ENCODE measurements at regions not wholly inside any gene's neighbourhood (a gene's known extent, or its start where the extent isn't known, plus 50 kb on each side); places are given as distances from the start of the nearest gene placed in this dataset.

GRCh38 chr5:159422910-159423309 is 92.6 kb upstream of the IL12B start:
- CTCF ChIA-PET, result no interaction called here
- Histone ChIP-seq H3K9ac (replicated peaks; ENCODE audit: extremely low read depth, insufficient read depth, low read length) (no peak overlapping the region), H3K9me3 (replicated peaks; ENCODE audit: control insufficient read depth, insufficient read depth, low read length) (peaks cover 2% of the 10 kb centered on the region), H3K4me3 (replicated peaks in 1 of 3; ENCODE audit: insufficient read depth in 1 of 3, low read depth in 1 of 3, low read length in 3 of 3) (no peak overlapping the region), H3K36me3 (ENCODE audit: control insufficient read depth in 2 of 2, extremely low read depth in 1 of 2, insufficient read depth in 2 of 2, low read length in 2 of 2) (no peaks in the 10 kb centered on the region), H3K9me1 (replicated peaks; ENCODE audit: control insufficient read depth, extremely low read depth, insufficient read depth, low read length) (no peaks in the 10 kb centered on the region), H4K20me1 (replicated peaks; ENCODE audit: control insufficient read depth, extremely low read depth, insufficient read depth, low read length) (no peaks in the 10 kb centered on the region), H2AFZ (ENCODE audit: low read depth, low read length) (no peak overlapping the region), H3K4me2 (ENCODE audit: insufficient read depth, low read length) (no peak overlapping the region), H3K27me3 (ENCODE audit: control insufficient read depth in 2 of 2, insufficient read depth in 2 of 2, low read length in 2 of 2) (no peaks in the 10 kb centered on the region), H3K79me2 (ENCODE audit: control insufficient read depth, insufficient read depth, low read length) (no peaks in the 10 kb centered on the region), H3K27ac (ENCODE audit: insufficient read depth, low read depth, low read length) (no peak overlapping the region), H3K4me1 (ENCODE audit: control insufficient read depth, extremely low read depth, insufficient read depth, low read length) (no peaks in the 10 kb centered on the region)
- no peak for FAIRE-seq
- POLR2A ChIA-PET, result no interaction called here
- TF ChIP-seq FOS (IDR thresholded peaks at IDR 0.05; ENCODE audit: borderline replicate concordance, insufficient read depth, low read length), result no peak
- TF ChIP-seq MAX (IDR thresholded peaks at IDR 0.05; ENCODE audit: insufficient read depth, insufficient read length), result no peak
- TF ChIP-seq GATA2 (IDR thresholded peaks at IDR 0.05; ENCODE audit: insufficient read depth, insufficient read length, low read depth, low read length), result no peak
- no peak for TF ChIP-seq JUN (IDR thresholded peaks at IDR 0.05; ENCODE audit: borderline replicate concordance, insufficient read depth, insufficient read length, low read depth)
- no peak for TF ChIP-seq MYC (IDR thresholded peaks at IDR 0.05; ENCODE audit: low read depth, low read length)
- dilution Hi-C loops (cut with MboI; ENCODE audit: extremely low pct_ligation_motif_present, low sequenced_read_pairs) (no loop called here), intact Hi-C loops (cut with micrococcal nuclease) (no loop called here)
- no TSS peak for BruUV-seq (replicated peaks)
- no peak for DNase-seq (ENCODE audit: low read depth, low spot score)

GRCh38 chr5:159424123-159424522 is 93.8 kb upstream of the IL12B start:
- no peak overlapping the region for H3K4me3 ChIP-seq (replicated peaks in 1 of 3; ENCODE audit: insufficient read depth in 1 of 3, low read depth in 1 of 3, low read length in 3 of 3)
- H3K9me3 ChIP-seq (replicated peaks; ENCODE audit: control insufficient read depth, insufficient read depth, low read length), result peaks cover 2% of the 10 kb centered on the region
- H3K4me2 ChIP-seq (ENCODE audit: insufficient read depth, low read length), result no peak overlapping the region
- ChIA-PET POLR2A (no interaction called here), CTCF (no interaction called here)
- H3K27ac ChIP-seq (ENCODE audit: insufficient read depth, low read depth, low read length), result no peak overlapping the region
- H4K20me1 ChIP-seq (replicated peaks; ENCODE audit: control insufficient read depth, extremely low read depth, insufficient read depth, low read length), result no peaks in the 10 kb centered on the region
- no peak overlapping the region for H2AFZ ChIP-seq (ENCODE audit: low read depth, low read length)
- DNase-seq (ENCODE audit: low read depth, low spot score), result no peak
- TF ChIP-seq POLR2AphosphoS5 (IDR thresholded peaks at IDR 0.05; ENCODE audit: insufficient read depth, low read depth, low read length) (no peak), GATA2 (IDR thresholded peaks at IDR 0.05; ENCODE audit: insufficient read depth, insufficient read length, low read depth, low read length) (no peak), POLR2A (IDR thresholded peaks at IDR 0.05; ENCODE audit: low read depth, low read length) (no peak), CTCF (IDR thresholded peaks at IDR 0.05; ENCODE audit: extremely low read depth in 1 of 2, insufficient read depth in 1 of 2, low read depth in 1 of 2, low read length in 2 of 2) (no peak), MYC (IDR thresholded peaks at IDR 0.05; ENCODE audit: low read depth, low read length) (no peak), FOS (IDR thresholded peaks at IDR 0.05; ENCODE audit: borderline replicate concordance, insufficient read depth, low read length) (no peak), JUN (IDR thresholded peaks at IDR 0.05; ENCODE audit: borderline replicate concordance, insufficient read depth, insufficient read length, low read depth) (no peak), MAX (IDR thresholded peaks at IDR 0.05; ENCODE audit: insufficient read depth, insufficient read length) (no peak), EZH2 (IDR thresholded peaks at IDR 0.05; ENCODE audit: borderline replicate concordance, low read depth, low read length, severe bottlenecking) (no peak)
- H3K36me3 ChIP-seq (ENCODE audit: control insufficient read depth in 2 of 2, extremely low read depth in 1 of 2, insufficient read depth in 2 of 2, low read length in 2 of 2), result no peaks in the 10 kb centered on the region
- H3K79me2 ChIP-seq (ENCODE audit: control insufficient read depth, insufficient read depth, low read length), result no peaks in the 10 kb centered on the region
- no peaks in the 10 kb centered on the region for H3K27me3 ChIP-seq (ENCODE audit: control insufficient read depth in 2 of 2, insufficient read depth in 2 of 2, low read length in 2 of 2)
- dilution Hi-C loops (cut with MboI; ENCODE audit: extremely low pct_ligation_motif_present, low sequenced_read_pairs) (no loop called here), intact Hi-C loops (cut with micrococcal nuclease) (no loop called here)
- H3K4me1 ChIP-seq (ENCODE audit: control insufficient read depth, extremely low read depth, insufficient read depth, low read length), result no peaks in the 10 kb centered on the region
- H3K9me1 ChIP-seq (replicated peaks; ENCODE audit: control insufficient read depth, extremely low read depth, insufficient read depth, low read length), result no peaks in the 10 kb centered on the region
- no peak for FAIRE-seq
- no TSS peak for BruUV-seq (replicated peaks)
- H3K9ac ChIP-seq (replicated peaks; ENCODE audit: extremely low read depth, insufficient read depth, low read length), result no peak overlapping the region
